GM12878 (cell line): ENCODE measurements at regions not wholly inside any gene's neighbourhood (a gene's known extent, or its start where the extent isn't known, plus 50 kb on each side); places are given as distances from the start of the nearest gene placed in this dataset.

Experiments used
- CHD2 ChIP-seq: IDR thresholded peaks from 2 replicates; pipeline ENCODE4 v1.6.1; 2011; ENCODE audit warnings: low read depth, low read length, improper control_type of control experiment, borderline replicate concordance
- CREB1 ChIP-seq: IDR thresholded peaks from 2 replicates; pipeline ENCODE4 v1.6.1; 2012; ENCODE audit warnings: low read depth, mild to moderate bottlenecking, inconsistent platforms
- CTCF ChIP-seq, 3 experiments: IDR thresholded peaks in 2 of 3; conservative IDR thresholded peaks in 1 of 3; 2 replicates each; pipeline ENCODE4 v1.5.1; 2011; ENCODE audit warnings: low read depth in 3 of 3, low read length in 3 of 3, mild to moderate bottlenecking in 3 of 3, control low read depth in 2 of 3, moderate library complexity in 2 of 3, inconsistent platforms in 1 of 3, mixed read lengths in 1 of 3; ENCODE audit not compliant: control insufficient read depth in 2 of 3, insufficient read depth in 1 of 3; ENCODE audit errors: extremely low read depth in 1 of 3
- EP300 ChIP-seq, 2 experiments: fragments of 150-350 bp in 1 of 2; IDR thresholded peaks; 2 replicates each; pipeline ENCODE4 v1.6.1; 2011 to 2012; ENCODE audit warnings: low read depth in 2 of 2, low read length in 2 of 2, borderline replicate concordance in 1 of 2, improper control_type of control experiment in 1 of 2, inconsistent platforms in 1 of 2; ENCODE audit not compliant: control insufficient read depth in 1 of 2
- FOXK2 ChIP-seq: fragments of 450-650 bp; IDR thresholded peaks from 2 replicates; pipeline ENCODE4 v1.6.1; 2017; ENCODE audit warnings: mild to moderate bottlenecking, moderate library complexity
- MAX ChIP-seq: IDR thresholded peaks from 2 replicates; pipeline ENCODE4 v1.6.1; 2012; ENCODE audit warnings: low read depth, low read length, improper control_type of control experiment
- POLR2A ChIP-seq: IDR thresholded peaks from 2 replicates; pipeline ENCODE4 v1.6.1; 2011; ENCODE audit warnings: low read depth, mild to moderate bottlenecking, low read length
- RAD21 ChIP-seq: IDR thresholded peaks from 2 replicates; pipeline ENCODE4 v1.6.1; 2011; ENCODE audit warnings: mild to moderate bottlenecking, low read depth, low read length, moderate library complexity; ENCODE audit not compliant: insufficient read depth
- REST ChIP-seq: IDR thresholded peaks from 2 replicates; pipeline ENCODE4 v1.6.1; 2012; ENCODE audit warnings: mild to moderate bottlenecking, low read depth, low read length
- ZNF384 ChIP-seq: IDR thresholded peaks from 2 replicates; pipeline ENCODE4 v1.6.1; 2012; ENCODE audit warnings: low read depth, mild to moderate bottlenecking, low read length, improper control_type of control experiment, borderline replicate concordance

GRCh38 chr2:144099780-144100377 lies 420.0 kb downstream of the ZEB2 start:
- TF ChIP-seq CTCF (IDR thresholded peaks at IDR 0.05 in 2 of 3, conservative IDR thresholded peaks at IDR 0.05 in 1 of 3; ENCODE audit: control insufficient read depth in 2 of 3, extremely low read depth in 1 of 3, insufficient read depth in 1 of 3, low read depth in 3 of 3, low read length in 3 of 3), result no peak
- TF ChIP-seq FOXK2, result no peak
- no peak for TF ChIP-seq MAX
- no peak for TF ChIP-seq CREB1
- TF ChIP-seq ZNF384, result no peak
- TF ChIP-seq CHD2, result no peak
- no peak for TF ChIP-seq POLR2A
- no peak for TF ChIP-seq EP300 (IDR thresholded peaks at IDR 0.05; ENCODE audit: borderline replicate concordance in 1 of 2, control insufficient read depth in 1 of 2, low read depth in 2 of 2, low read length in 2 of 2)
- no peak for TF ChIP-seq REST
- no peak for TF ChIP-seq RAD21
